ENCODE measurements at regions not wholly inside any gene's neighbourhood (a gene's known extent, or its start where the extent isn't known, plus 50 kb on each side); places are given as distances from the start of the nearest gene placed in this dataset.

DNA sequence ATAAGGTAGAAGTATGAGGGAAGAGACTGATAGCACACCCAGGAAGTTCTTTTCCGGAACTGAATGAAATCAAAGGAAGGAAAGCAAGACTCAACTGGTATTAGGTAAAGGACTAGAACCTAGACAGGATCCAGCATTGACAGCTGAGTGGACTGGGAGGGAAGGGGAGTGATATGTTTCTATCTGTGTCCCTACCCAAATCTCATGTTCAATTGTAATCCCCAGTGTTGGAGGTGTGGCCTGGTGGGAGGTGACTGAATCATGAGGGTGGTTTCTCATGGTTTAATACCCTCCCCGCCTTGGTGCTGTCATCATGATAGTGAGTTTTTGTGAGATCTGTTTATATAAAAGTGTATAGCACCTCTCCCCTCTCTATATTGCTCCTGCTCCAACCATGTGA, 415.9 kb upstream of the KCNMB2 start:
- Histone ChIP-seq H3K4me1 (ENCODE audit: insufficient read depth, low read length, poor library complexity, severe bottlenecking) (no peaks in the 10 kb centered on the region), H2AFZ (ENCODE audit: low read length) (no peak overlapping the region), H3K4me3 (ENCODE audit: low read length, poor library complexity, severe bottlenecking) (no peak overlapping the region), H3K4me2 (ENCODE audit: low read depth, low read length, poor library complexity, severe bottlenecking) (no peak overlapping the region), H3F3A (ENCODE audit: low read depth) (no peaks in the 10 kb centered on the region), H3K9me2 (replicated peaks; ENCODE audit: low read depth, low read length) (no peaks in the 10 kb centered on the region), H3K27me3 (ENCODE audit: insufficient read depth, low read length, poor library complexity, severe bottlenecking) (no peaks in the 10 kb centered on the region), H4K20me1 (ENCODE audit: insufficient read depth, low read length, poor library complexity, severe bottlenecking) (no peaks in the 10 kb centered on the region), H3K9ac (ENCODE audit: low read depth, low read length, poor library complexity, severe bottlenecking) (no peak overlapping the region), H3K79me2 (ENCODE audit: insufficient read depth, low read length) (no peaks in the 10 kb centered on the region), H3K9me3 (ENCODE audit: insufficient read depth, low read depth, low read length) (peaks cover 11% of the 10 kb centered on the region; the same call in 1 of the 2 replicates), H3K36me3 (ENCODE audit: insufficient read depth, low read length) (no peaks in the 10 kb centered on the region)
- TF ChIP-seq CTCF (conservative IDR thresholded peaks at IDR 0.05; ENCODE audit: low read length), result no peak
- no peak for TF ChIP-seq EZH2phosphoT487 (IDR thresholded peaks at IDR 0.05; ENCODE audit: borderline replicate concordance)

- H3K9ac ChIP-seq (ENCODE audit: low read depth, low read length, poor library complexity, severe bottlenecking), result no peak overlapping the region
- H3F3A ChIP-seq (ENCODE audit: low read depth), result no peaks in the 10 kb centered on the region
- H3K36me3 ChIP-seq (ENCODE audit: insufficient read depth, low read length), result no peaks in the 10 kb centered on the region
- H3K4me2 ChIP-seq (ENCODE audit: low read depth, low read length, poor library complexity, severe bottlenecking), result no peak overlapping the region
- H3K79me2 ChIP-seq (ENCODE audit: insufficient read depth, low read length), result no peaks in the 10 kb centered on the region
- H2AFZ ChIP-seq (ENCODE audit: low read length), result no peak overlapping the region
- H3K9me2 ChIP-seq (replicated peaks; ENCODE audit: low read depth, low read length), result no peaks in the 10 kb centered on the region
- no peaks in the 10 kb centered on the region for H3K9me3 ChIP-seq (ENCODE audit: insufficient read depth, low read depth, low read length)
- H3K4me3 ChIP-seq (ENCODE audit: low read length, poor library complexity, severe bottlenecking), result no peak overlapping the region
- no peaks in the 10 kb centered on the region for H3K27me3 ChIP-seq (ENCODE audit: insufficient read depth, low read length, poor library complexity, severe bottlenecking)
- TF ChIP-seq EZH2phosphoT487 (IDR thresholded peaks at IDR 0.05; ENCODE audit: borderline replicate concordance) (no peak), CTCF (conservative IDR thresholded peaks at IDR 0.05; ENCODE audit: low read length) (no peak)
- no peaks in the 10 kb centered on the region for H4K20me1 ChIP-seq (ENCODE audit: insufficient read depth, low read length, poor library complexity, severe bottlenecking)
- H3K4me1 ChIP-seq (ENCODE audit: insufficient read depth, low read length, poor library complexity, severe bottlenecking), result peaks cover 10% of the 10 kb centered on the region
These were observed 409.6 kb upstream of the KCNMB2 start for GRCh38 chr3:178126686-178127085.

DNA sequence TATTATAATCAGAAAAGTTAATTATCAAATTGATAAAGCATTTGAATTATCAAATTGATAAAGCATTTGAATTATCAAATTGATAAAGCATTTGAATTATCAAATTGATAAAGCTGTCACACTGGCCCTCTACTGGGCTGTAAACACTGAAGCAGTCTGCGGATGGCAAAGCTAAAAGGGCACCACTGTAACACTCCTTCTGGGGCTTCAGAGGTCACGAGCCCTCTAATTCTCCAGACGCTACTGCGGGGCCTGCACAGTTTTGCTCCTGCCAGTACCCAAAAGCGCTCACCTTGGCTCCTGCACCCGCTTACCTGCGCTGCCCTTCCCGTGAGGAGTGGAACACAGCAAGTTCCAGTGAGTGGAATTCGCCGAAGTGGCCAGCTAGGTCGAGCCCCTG, 409.0 kb upstream of the KCNMB2 start:
- H3K79me2 ChIP-seq (ENCODE audit: insufficient read depth, low read length), result no peaks in the 10 kb centered on the region
- no peaks in the 10 kb centered on the region for H3K9me2 ChIP-seq (replicated peaks; ENCODE audit: low read depth, low read length)
- H3K9ac ChIP-seq (ENCODE audit: low read depth, low read length, poor library complexity, severe bottlenecking), result no peak overlapping the region
- H3K4me3 ChIP-seq (ENCODE audit: low read length, poor library complexity, severe bottlenecking), result no peak overlapping the region
- no peak for TF ChIP-seq EZH2phosphoT487 (IDR thresholded peaks at IDR 0.05; ENCODE audit: borderline replicate concordance)
- peaks cover 10% of the 10 kb centered on the region for H3K4me1 ChIP-seq (ENCODE audit: insufficient read depth, low read length, poor library complexity, severe bottlenecking)
- no peaks in the 10 kb centered on the region for H4K20me1 ChIP-seq (ENCODE audit: insufficient read depth, low read length, poor library complexity, severe bottlenecking)
- H3K27me3 ChIP-seq (ENCODE audit: insufficient read depth, low read length, poor library complexity, severe bottlenecking), result no peaks in the 10 kb centered on the region
- no peak overlapping the region for H3K4me2 ChIP-seq (ENCODE audit: low read depth, low read length, poor library complexity, severe bottlenecking)
- no peaks in the 10 kb centered on the region for H3K36me3 ChIP-seq (ENCODE audit: insufficient read depth, low read length)
- H3F3A ChIP-seq (ENCODE audit: low read depth), result no peaks in the 10 kb centered on the region
- H3K9me3 ChIP-seq (ENCODE audit: insufficient read depth, low read depth, low read length), result no peaks in the 10 kb centered on the region
- no peak overlapping the region for H2AFZ ChIP-seq (ENCODE audit: low read length)

DNA sequence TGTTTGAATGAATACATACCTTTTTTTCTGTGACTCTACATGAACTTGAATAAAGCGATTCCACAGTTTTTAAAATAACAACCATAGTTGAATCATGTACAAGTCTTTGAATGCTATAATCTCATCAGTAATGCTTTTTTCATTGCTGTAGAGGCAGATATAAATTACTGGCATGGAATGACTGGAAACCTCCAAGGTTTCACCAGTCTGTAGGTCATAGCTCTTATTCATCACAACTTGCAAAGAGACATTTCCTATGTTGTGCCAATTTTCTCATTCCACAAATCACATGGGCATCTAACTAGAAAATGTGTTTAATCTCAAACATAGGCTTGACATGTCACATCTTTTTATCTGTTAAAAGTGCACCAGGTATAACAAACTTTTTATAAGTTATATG, 407.1 kb upstream of the KCNMB2 start:
- TF ChIP-seq EZH2phosphoT487 (IDR thresholded peaks at IDR 0.05; ENCODE audit: borderline replicate concordance) (no peak), CTCF (conservative IDR thresholded peaks at IDR 0.05; ENCODE audit: low read length) (no peak)
- no peaks in the 10 kb centered on the region for H3K79me2 ChIP-seq (ENCODE audit: insufficient read depth, low read length)

More for the DNA sequence above, 407.1 kb upstream of the KCNMB2 start:
- H3K9ac ChIP-seq (ENCODE audit: low read depth, low read length, poor library complexity, severe bottlenecking), result no peak overlapping the region
- H3K9me3 ChIP-seq (ENCODE audit: insufficient read depth, low read depth, low read length), result no peaks in the 10 kb centered on the region
- no peaks in the 10 kb centered on the region for H4K20me1 ChIP-seq (ENCODE audit: insufficient read depth, low read length, poor library complexity, severe bottlenecking)
- H3K4me3 ChIP-seq (ENCODE audit: low read length, poor library complexity, severe bottlenecking), result no peak overlapping the region
- no peaks in the 10 kb centered on the region for H3K27me3 ChIP-seq (ENCODE audit: insufficient read depth, low read length, poor library complexity, severe bottlenecking)
- no peak overlapping the region for H3K4me2 ChIP-seq (ENCODE audit: low read depth, low read length, poor library complexity, severe bottlenecking)
- no peak overlapping the region for H2AFZ ChIP-seq (ENCODE audit: low read length)
- no peaks in the 10 kb centered on the region for H3F3A ChIP-seq (ENCODE audit: low read depth)
- H3K36me3 ChIP-seq (ENCODE audit: insufficient read depth, low read length), result no peaks in the 10 kb centered on the region
- peaks cover 10% of the 10 kb centered on the region for H3K4me1 ChIP-seq (ENCODE audit: insufficient read depth, low read length, poor library complexity, severe bottlenecking)
- no peaks in the 10 kb centered on the region for H3K9me2 ChIP-seq (replicated peaks; ENCODE audit: low read depth, low read length)

Data from Loucy (cell line).